ENCODE measurements at regions not wholly inside any gene's neighbourhood (a gene's known extent, or its start where the extent isn't known, plus 50 kb on each side); places are given as distances from the start of the nearest gene placed in this dataset.

DNA sequence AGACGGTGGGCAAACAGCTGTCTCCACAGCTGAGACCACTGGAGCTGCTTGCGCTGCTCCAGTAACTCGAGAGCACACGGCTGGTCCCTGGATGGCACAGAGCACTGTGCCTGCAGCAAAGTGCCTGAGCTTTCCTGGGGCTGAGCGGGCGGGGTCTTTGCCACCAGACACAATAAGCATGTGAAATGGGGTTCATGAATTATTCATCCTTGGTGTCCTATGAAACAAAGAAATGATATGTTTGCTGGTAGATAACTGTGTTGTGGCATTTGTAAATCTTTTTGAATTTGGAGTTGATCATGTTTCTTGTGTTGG is 151.7 kb upstream of the MPDZ start:
- Histone ChIP-seq H2AFZ (replicated peaks) (peak overlapping the region; percentile 83), H4K20me1 (ENCODE audit: low read depth) (no peaks in the 10 kb centered on the region), H3K36me3 (no peaks in the 10 kb centered on the region), H3K4me3 (no peak overlapping the region), H3K27ac (no peak overlapping the region), H3K4me1 (peaks cover 16% of the 10 kb centered on the region), H3K4me2 (no peak overlapping the region), H3K79me2 (ENCODE audit: low read depth) (no peaks in the 10 kb centered on the region), H3K9me3 (ENCODE audit: low read depth) (no peaks in the 10 kb centered on the region), H3F3A (ENCODE audit: low read depth) (no peaks in the 10 kb centered on the region), H3K9ac (no peak overlapping the region), H3K27me3 (no peaks in the 10 kb centered on the region)
- DNase-seq (ENCODE audit: low spot score) = peak; percentile 14
- Mint-ChIP-seq H3K27me3 (ENCODE audit: insufficient read depth, low read depth) (no peaks in the 10 kb centered on the region), H3K9me3 (no peaks in the 10 kb centered on the region), H3K36me3 (no peaks in the 10 kb centered on the region), H3K27ac (no peak overlapping the region), H3K4me1 (peaks cover 33% of the 10 kb centered on the region), H3K4me3 (no peak overlapping the region)
- TF ChIP-seq EZH2 (IDR thresholded peaks at IDR 0.05) = no peak
- TF ChIP-seq CTCF (IDR thresholded peaks at IDR 0.05) = no peak
- no peak for TF ChIP-seq EZH2phosphoT487 (IDR thresholded peaks at IDR 0.05)

- no peak overlapping the region for H3K4me3 ChIP-seq
- no peaks in the 10 kb centered on the region for H3K36me3 ChIP-seq
- H3K27me3 ChIP-seq = no peaks in the 10 kb centered on the region
- TF ChIP-seq EZH2 (IDR thresholded peaks at IDR 0.05) = no peak
- TF ChIP-seq EZH2phosphoT487 (IDR thresholded peaks at IDR 0.05) = no peak
- TF ChIP-seq CTCF (IDR thresholded peaks at IDR 0.05) = no peak
- no peak overlapping the region for H3K27ac ChIP-seq
- DNase-seq (ENCODE audit: low spot score) = no peak
- no peak overlapping the region for H3K9ac ChIP-seq
- no peaks in the 10 kb centered on the region for H4K20me1 ChIP-seq (ENCODE audit: low read depth)
- Mint-ChIP-seq H3K4me1 (peaks cover 33% of the 10 kb centered on the region), H3K27me3 (ENCODE audit: insufficient read depth, low read depth) (no peaks in the 10 kb centered on the region), H3K27ac (peak overlapping the region; percentile 55), H3K36me3 (no peaks in the 10 kb centered on the region), H3K9me3 (no peaks in the 10 kb centered on the region), H3K4me3 (no peak overlapping the region)
- H3K4me2 ChIP-seq = no peak overlapping the region
- H3F3A ChIP-seq (ENCODE audit: low read depth) = no peaks in the 10 kb centered on the region
- H2AFZ ChIP-seq (replicated peaks) = peak overlapping the region; percentile 83
- H3K79me2 ChIP-seq (ENCODE audit: low read depth) = no peaks in the 10 kb centered on the region
- H3K4me1 ChIP-seq = peaks cover 16% of the 10 kb centered on the region
- H3K9me3 ChIP-seq (ENCODE audit: low read depth) = no peaks in the 10 kb centered on the region
These were observed 151.1 kb upstream of the MPDZ start for GRCh38 chr9:13430368-13431221.

DNA sequence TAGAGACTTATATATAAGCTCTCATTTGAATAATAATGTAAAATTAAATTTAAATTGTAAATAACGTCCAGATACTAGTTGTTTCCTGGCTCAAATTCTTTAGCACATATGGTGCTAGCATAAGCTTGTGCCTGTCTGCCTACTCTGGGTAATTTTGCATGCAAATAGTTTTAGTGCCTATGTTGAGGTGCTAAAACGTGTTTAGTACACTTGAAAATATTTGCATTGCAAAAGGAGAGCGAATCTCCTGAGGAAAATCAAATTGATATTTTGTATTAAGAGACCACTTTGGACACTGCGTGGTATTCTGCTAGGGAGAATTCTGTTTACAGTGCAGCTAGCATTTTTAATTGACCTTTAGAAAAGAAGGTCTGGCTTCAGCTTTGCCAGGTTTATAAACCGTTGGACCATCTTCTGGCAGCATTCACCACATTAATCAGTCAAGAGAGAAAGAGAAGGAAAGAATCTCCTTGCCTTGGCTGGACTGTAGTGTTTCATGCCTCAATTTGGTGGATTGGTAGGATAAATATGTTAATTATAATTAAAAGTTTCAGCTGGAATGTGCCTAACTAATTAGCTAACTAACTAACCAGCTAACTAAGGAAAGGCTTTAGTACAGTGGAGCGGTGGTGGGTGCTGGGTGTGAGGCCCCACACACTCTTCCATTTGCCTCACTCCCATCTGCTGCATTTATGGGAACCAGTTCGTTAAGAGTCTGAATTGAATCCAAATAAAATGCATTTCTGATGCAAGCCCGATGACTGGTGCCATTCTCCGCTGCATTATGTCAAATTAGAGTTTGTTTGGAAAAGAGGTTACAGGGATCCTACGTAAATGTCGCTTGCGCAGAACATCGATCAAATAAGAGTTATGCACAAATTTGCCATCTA is 150.1 kb upstream of the MPDZ start:
- H3K9ac ChIP-seq = no peak overlapping the region
- H3K27ac ChIP-seq = no peak overlapping the region
- no peak for DNase-seq (ENCODE audit: low spot score)
- H4K20me1 ChIP-seq (ENCODE audit: low read depth) = no peaks in the 10 kb centered on the region
- H3K79me2 ChIP-seq (ENCODE audit: low read depth) = no peaks in the 10 kb centered on the region
- H3K36me3 ChIP-seq = no peaks in the 10 kb centered on the region
- Mint-ChIP-seq H3K27me3 (ENCODE audit: insufficient read depth, low read depth) (no peaks in the 10 kb centered on the region), H3K27ac (no peak overlapping the region), H3K36me3 (no peaks in the 10 kb centered on the region), H3K9me3 (no peaks in the 10 kb centered on the region), H3K4me1 (peaks cover 33% of the 10 kb centered on the region), H3K4me3 (no peak overlapping the region)
- no peak overlapping the region for H2AFZ ChIP-seq (replicated peaks)
- H3K4me2 ChIP-seq = no peak overlapping the region
- TF ChIP-seq CTCF (IDR thresholded peaks at IDR 0.05) = no peak
- no peak for TF ChIP-seq EZH2 (IDR thresholded peaks at IDR 0.05)
- no peak for TF ChIP-seq EZH2phosphoT487 (IDR thresholded peaks at IDR 0.05)
- peaks cover 16% of the 10 kb centered on the region for H3K4me1 ChIP-seq
- no peaks in the 10 kb centered on the region for H3K27me3 ChIP-seq
- no peak overlapping the region for H3K4me3 ChIP-seq
- H3K9me3 ChIP-seq (ENCODE audit: low read depth) = no peaks in the 10 kb centered on the region
- no peaks in the 10 kb centered on the region for H3F3A ChIP-seq (ENCODE audit: low read depth)
